Adrenal gland (tissue), 9 donors: ENCODE measurements at regions not wholly inside any gene's neighbourhood (a gene's known extent, or its start where the extent isn't known, plus 50 kb on each side); places are given as distances from the start of the nearest gene placed in this dataset.

Experiments
- DNase-seq, 7 donors: peaks; one replicate each; pipeline ENCODE4 v3.0.0-alpha.2; 2019 to 2020
- H3K27ac ChIP-seq, 5 donors: fragments of 200-600 bp; sonication (generic) in 4 of 5; 1 replicate in 3 of 5; 2 replicates in 2 of 5; pipeline versions ENCODE4 v1.5.1 to v1.8.0; 2016 to 2020; ENCODE audit warnings: mild to moderate bottlenecking in 1 of 5
- H3K27me3 ChIP-seq: fragments of 200-600 bp; 2 replicates; pipeline ENCODE4 v1.8.0; 2021
- H3K36me3 ChIP-seq, 2 donors: fragments of 200-600 bp; replicated peaks in 1 of 2; 1 replicate in 1 of 2; 2 replicates in 1 of 2; pipeline versions ENCODE4 v1.5.1 to v1.8.0; 2018 to 2022
- H3K4me1 ChIP-seq, 2 donors: fragments of 200-600 bp; replicated peaks in 1 of 2; 1 replicate in 1 of 2; 2 replicates in 1 of 2; pipeline versions ENCODE4 v1.5.1 to v1.8.0; 2018 to 2021
- H3K4me3 ChIP-seq, 4 donors: fragments of 200-600 bp; sonication (generic) in 3 of 4; one replicate each; pipeline ENCODE4 v1.5.1; 2016 to 2018
- H3K9me3 ChIP-seq, 3 donors: fragments of 200-600 bp; sonication (generic) in 1 of 3; replicated peaks in 1 of 3; 1 replicate in 2 of 3; 2 replicates in 1 of 3; pipeline versions ENCODE4 v1.5.1 to v1.8.0; 2016 to 2021
- POLR2A ChIP-seq, 2 donors: fragments of 450-650 bp; IDR thresholded peaks; one replicate each; pipeline ENCODE4 v1.6.1; 2017; ENCODE audit warnings: antibody characterized with exemption in 2 of 2, mild to moderate bottlenecking in 2 of 2, moderate library complexity in 1 of 2
- WGBS, 4 donors: extraction: QIAGEN DNeasy Blood & Tissue Kit in 2 of 4; methylation state at CpG; one replicate each; pipeline versions ENCODE4 v1.1.5 to v1.1.7; 2013 to 2017; 5-methylcytosine and 5-hydroxymethylcytosine counted together
- intact Hi-C, 2 donors: fragments of 100-400 bp; cut with DNase I; formaldehyde crosslinking; loops; one replicate each; pipeline versions ENCODE4 v1.14.1 to v1.15.0; 2022 to 2023
- TF ChIP-seq, protein P1 (sequence below), 6 experiments: fragments of 450-650 bp in 4 of 6; fragments of 200-600 bp in 2 of 6; sonication (generic) in 1 of 6; IDR thresholded peaks; 1 replicate in 5 of 6; 2 replicates in 1 of 6; pipeline versions ENCODE4 v1.5.1 to v1.8.0; 2016 to 2021; ENCODE audit warnings: antibody characterized with exemption in 6 of 6, mild to moderate bottlenecking in 2 of 6, moderate library complexity in 1 of 6
- donor health status: healthy with polysubstance abuse.
- donor health status: Bipolar disorder and iron deficiency.
- donor health status: DM: yes; HTN: yes; CAD: no.
- donor health status: DM: no; HTN: no; CAD: no.
- donor health status: DM: no; HTN: no; CAD: no.

DNA sequence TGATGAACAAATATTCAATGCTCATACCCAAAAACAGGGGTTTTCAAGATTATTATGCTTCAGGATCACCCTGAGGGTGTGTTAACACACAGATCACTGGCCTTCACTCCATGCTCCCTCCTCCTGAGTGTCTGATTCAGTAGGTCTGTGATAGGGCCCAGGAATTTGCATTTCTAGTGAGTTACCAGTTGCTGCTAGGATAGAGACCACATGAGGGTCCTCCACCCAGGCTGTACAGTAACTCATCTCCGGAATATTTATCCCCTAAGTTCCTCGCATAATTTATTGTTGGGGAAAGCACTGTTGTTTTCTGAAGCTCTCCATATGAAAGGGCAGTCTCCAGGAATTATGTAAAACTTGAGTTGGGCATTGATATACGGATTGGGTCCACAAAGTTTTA is 1106.6 kb upstream of the B3GALT2 start:
- no peaks in the 10 kb centered on the region for H3K36me3 ChIP-seq
- 82 to 92% (median 88%) methylated on average over 3 of the region's 3 CpGs for WGBS, 4 donors
- no peaks in the 10 kb centered on the region for H3K4me1 ChIP-seq
- no peaks in the 10 kb centered on the region for H3K27me3 ChIP-seq
- no peak overlapping the region for H3K27ac ChIP-seq
- H3K4me3 ChIP-seq = no peak overlapping the region
- no peaks in the 10 kb centered on the region for H3K9me3 ChIP-seq
- TF ChIP-seq, protein P1, sequence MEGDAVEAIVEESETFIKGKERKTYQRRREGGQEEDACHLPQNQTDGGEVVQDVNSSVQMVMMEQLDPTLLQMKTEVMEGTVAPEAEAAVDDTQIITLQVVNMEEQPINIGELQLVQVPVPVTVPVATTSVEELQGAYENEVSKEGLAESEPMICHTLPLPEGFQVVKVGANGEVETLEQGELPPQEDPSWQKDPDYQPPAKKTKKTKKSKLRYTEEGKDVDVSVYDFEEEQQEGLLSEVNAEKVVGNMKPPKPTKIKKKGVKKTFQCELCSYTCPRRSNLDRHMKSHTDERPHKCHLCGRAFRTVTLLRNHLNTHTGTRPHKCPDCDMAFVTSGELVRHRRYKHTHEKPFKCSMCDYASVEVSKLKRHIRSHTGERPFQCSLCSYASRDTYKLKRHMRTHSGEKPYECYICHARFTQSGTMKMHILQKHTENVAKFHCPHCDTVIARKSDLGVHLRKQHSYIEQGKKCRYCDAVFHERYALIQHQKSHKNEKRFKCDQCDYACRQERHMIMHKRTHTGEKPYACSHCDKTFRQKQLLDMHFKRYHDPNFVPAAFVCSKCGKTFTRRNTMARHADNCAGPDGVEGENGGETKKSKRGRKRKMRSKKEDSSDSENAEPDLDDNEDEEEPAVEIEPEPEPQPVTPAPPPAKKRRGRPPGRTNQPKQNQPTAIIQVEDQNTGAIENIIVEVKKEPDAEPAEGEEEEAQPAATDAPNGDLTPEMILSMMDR (IDR thresholded peaks at IDR 0.05) = no peak
- no peak for TF ChIP-seq POLR2A (IDR thresholded peaks at IDR 0.05)
- intact Hi-C loops = loop anchor here in 1 of 2 donors (10.0 kb wide), 1 partner anchor 1108 kb away; the partner anchor contains the start of gene B3GALT2
- no peak for DNase-seq

DNA sequence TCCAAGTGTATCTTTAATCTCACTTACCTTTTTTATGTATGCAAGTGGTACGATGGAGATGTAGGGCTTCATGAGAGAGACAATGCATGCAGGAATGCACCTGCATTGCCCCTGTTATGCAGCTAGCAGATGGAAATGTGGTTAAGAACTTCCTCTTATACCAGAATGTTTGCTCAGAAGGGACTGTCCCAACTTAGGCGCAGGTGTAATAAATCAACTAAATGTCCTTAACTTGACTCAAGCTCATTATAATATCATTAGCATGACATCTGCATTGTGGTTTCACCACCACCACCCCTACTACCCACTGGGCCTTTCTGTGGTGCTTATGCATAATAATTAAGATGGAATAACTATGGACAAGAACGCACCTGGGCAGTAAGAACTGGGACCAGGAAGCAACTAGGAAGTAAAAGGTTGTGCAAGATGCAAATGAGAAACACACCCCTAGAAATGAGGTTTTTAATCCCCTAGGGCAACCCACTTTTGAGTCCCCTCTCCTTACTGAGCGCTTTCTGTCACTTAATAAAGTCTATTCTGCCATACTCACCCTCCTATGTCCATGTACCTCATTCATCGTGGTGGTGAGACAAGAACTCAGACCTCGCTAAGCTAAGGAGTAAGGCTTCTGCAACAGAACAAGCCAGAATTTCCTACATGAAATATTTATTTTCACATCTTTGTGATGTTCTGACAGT is 1103.3 kb upstream of the B3GALT2 start:
- TF ChIP-seq, protein P1 (IDR thresholded peaks at IDR 0.05) = no peak
- TF ChIP-seq POLR2A (IDR thresholded peaks at IDR 0.05) = no peak
- Histone ChIP-seq H3K9me3 (no peaks in the 10 kb centered on the region), H3K4me1 (no peaks in the 10 kb centered on the region), H3K27me3 (no peaks in the 10 kb centered on the region), H3K4me3 (no peak overlapping the region), H3K36me3 (no peaks in the 10 kb centered on the region), H3K27ac (no peak overlapping the region)
- intact Hi-C loops = loop anchor here in 1 of 2 donors (10.0 kb wide), 1 partner anchor 1105 kb away; the partner anchor contains the start of gene B3GALT2
- WGBS, 4 donors = 81 to 89% (median 87%) methylated on average over 6 of the region's 6 CpGs
- no peak for DNase-seq

DNA sequence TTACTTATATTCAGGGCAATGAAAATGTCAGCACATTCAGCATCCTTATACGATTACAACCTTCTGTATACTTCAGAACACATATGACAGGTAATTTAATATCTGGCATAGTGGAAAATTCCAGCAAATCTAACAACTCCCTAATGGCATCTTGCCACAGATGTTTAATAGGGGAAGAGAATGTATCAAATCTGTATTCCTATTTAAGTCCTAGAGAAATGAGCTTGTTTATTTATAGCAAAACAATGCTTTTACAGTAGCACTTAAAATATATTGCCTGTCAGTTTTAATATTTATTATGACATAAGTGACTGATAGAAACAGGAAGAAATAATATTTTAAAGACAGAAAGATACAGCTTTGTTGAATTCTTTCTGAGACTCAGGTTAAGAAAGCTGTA is 1101.8 kb upstream of the B3GALT2 start:
- 63 to 75% (median 68%) methylated on average over 1 of the region's 1 CpG for WGBS, 4 donors

DNA sequence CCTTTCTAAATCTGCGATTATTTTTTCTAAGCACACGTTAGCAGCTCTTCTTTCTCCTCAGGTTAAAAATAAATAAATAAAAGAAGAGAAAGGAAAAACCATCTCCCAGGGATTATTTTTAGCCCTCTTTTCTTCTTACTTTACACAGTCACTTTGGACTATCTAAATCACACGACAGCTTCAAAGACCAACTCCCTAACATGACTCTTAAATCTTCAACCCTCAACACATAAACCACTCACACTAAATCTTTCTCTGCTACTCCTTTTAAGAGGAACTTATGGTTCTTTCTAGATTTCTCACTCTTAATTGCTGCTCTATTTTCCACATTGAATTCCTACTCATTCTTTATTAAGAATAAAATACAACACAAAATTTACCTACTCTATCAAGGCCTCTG is 1095.0 kb upstream of the B3GALT2 start:
- H3K4me1 ChIP-seq = no peaks in the 10 kb centered on the region
- no peaks in the 10 kb centered on the region for H3K9me3 ChIP-seq
- TF ChIP-seq, protein P1 (IDR thresholded peaks at IDR 0.05) = no peak
- no peak for TF ChIP-seq POLR2A (IDR thresholded peaks at IDR 0.05)
- H3K36me3 ChIP-seq = no peaks in the 10 kb centered on the region
- intact Hi-C loops = no loop called here
- H3K4me3 ChIP-seq = no peak overlapping the region
- no peak overlapping the region for H3K27ac ChIP-seq
- WGBS, 4 donors = 68 to 74% (median 70%) methylated on average over 3 of the region's 3 CpGs
- no peaks in the 10 kb centered on the region for H3K27me3 ChIP-seq
- no peak for DNase-seq

More for the DNA sequence above, 1101.8 kb upstream of the B3GALT2 start:
- H3K36me3 ChIP-seq = no peaks in the 10 kb centered on the region
- no peak overlapping the region for H3K4me3 ChIP-seq
- no peaks in the 10 kb centered on the region for H3K9me3 ChIP-seq
- DNase-seq = no peak
- no peaks in the 10 kb centered on the region for H3K4me1 ChIP-seq
- no peak for TF ChIP-seq POLR2A (IDR thresholded peaks at IDR 0.05)
- TF ChIP-seq, protein P1 (IDR thresholded peaks at IDR 0.05) = no peak
- H3K27ac ChIP-seq = no peak overlapping the region
- intact Hi-C loops = no loop called here
- H3K27me3 ChIP-seq = no peaks in the 10 kb centered on the region
